GM23338 (cell line): ENCODE measurements at regions not wholly inside any gene's neighbourhood (a gene's known extent, or its start where the extent isn't known, plus 50 kb on each side); places are given as distances from the start of the nearest gene placed in this dataset.
"Not testable (repeated sequence)": the region's sequence is repeated elsewhere in the genome, so short reads cannot be mapped to it uniquely, and the experiment has no call there.

Source experiments
- ATAC-seq: fragments of 200-7000 bp; cut with Tn5 transposase; 3 replicates; pipeline ENCODE4 v1.9.1; 2020
- DNase-seq: peaks from one replicate; pipeline ENCODE4 v3.0.0-alpha.2; 2015; ENCODE audit warnings: low spot score
- H2AFZ ChIP-seq: fragments of 200-600 bp; sonication (generic); 2 replicates; pipeline ENCODE4 v1.8.0; 2016; ENCODE audit warnings: antibody characterized with exemption, mild to moderate bottlenecking, moderate library complexity
- H3F3A ChIP-seq: fragments of 200-600 bp; sonication (generic); replicated peaks from 2 replicates; pipeline ENCODE4 v1.8.0; 2017; ENCODE audit warnings: antibody characterized with exemption, mixed run types, low read depth
- H3K27ac ChIP-seq: fragments of 200-600 bp; sonication (generic); 2 replicates; pipeline ENCODE4 v1.6.1; 2016; ENCODE audit warnings: low read depth
- H3K27me3 ChIP-seq: fragments of 200-600 bp; sonication (generic); 2 replicates; pipeline ENCODE4 v1.8.0; 2016; ENCODE audit warnings: mild to moderate bottlenecking, mixed run types, moderate library complexity; ENCODE audit not compliant: insufficient read depth
- H3K36me3 ChIP-seq: fragments of 200-600 bp; sonication (generic); 2 replicates; pipeline ENCODE4 v1.8.0; 2016; ENCODE audit warnings: mild to moderate bottlenecking; ENCODE audit not compliant: insufficient read depth
- H3K4me1 ChIP-seq: fragments of 200-600 bp; sonication (generic); 2 replicates; pipeline ENCODE4 v1.8.0; 2016; ENCODE audit warnings: mild to moderate bottlenecking, moderate library complexity; ENCODE audit not compliant: insufficient read depth
- H3K4me2 ChIP-seq: fragments of 200-600 bp; sonication (generic); 2 replicates; pipeline ENCODE4 v1.7.1; 2017; ENCODE audit warnings: mixed run types
- H3K4me3 ChIP-seq: fragments of 200-600 bp; sonication (generic); 2 replicates; pipeline ENCODE4 v1.6.1; 2016; ENCODE audit warnings: mixed run types
- H3K79me2 ChIP-seq: fragments of 200-600 bp; sonication (generic); replicated peaks from 2 replicates; pipeline ENCODE4 v1.8.0; 2017; ENCODE audit warnings: mild to moderate bottlenecking; ENCODE audit not compliant: insufficient read depth
- H3K9me2 ChIP-seq: fragments of 200-600 bp; sonication (generic); 2 replicates; pipeline ENCODE4 v1.8.0; 2017; ENCODE audit not compliant: insufficient read depth
- H4K20me1 ChIP-seq: fragments of 200-600 bp; sonication (generic); replicated peaks from 2 replicates; pipeline ENCODE4 v1.8.0; 2017; ENCODE audit warnings: mild to moderate bottlenecking; ENCODE audit not compliant: insufficient read depth
- H3K27ac Mint-ChIP-seq: 2 replicates; pipeline ENCODE4 v1.8.0; 2020; ENCODE audit warnings: inconsistent platforms, mild to moderate bottlenecking, moderate library complexity, mixed read lengths
- H3K27me3 Mint-ChIP-seq: 3 replicates; pipeline ENCODE4 v1.8.0; 2022; ENCODE audit warnings: low read depth, mild to moderate bottlenecking, moderate library complexity, mixed read lengths, inconsistent platforms; ENCODE audit not compliant: insufficient read depth, poor library complexity
- H3K36me3 Mint-ChIP-seq: 3 replicates; pipeline ENCODE4 v1.8.0; 2021; ENCODE audit warnings: low read depth, mild to moderate bottlenecking, inconsistent platforms, moderate library complexity, mixed read lengths
- H3K4me1 Mint-ChIP-seq: 3 replicates; pipeline ENCODE4 v1.8.0; 2020; ENCODE audit warnings: mild to moderate bottlenecking, inconsistent platforms, mixed read lengths
- H3K4me3 Mint-ChIP-seq: 3 replicates; pipeline ENCODE4 v1.8.0; 2021; ENCODE audit warnings: moderate library complexity, mild to moderate bottlenecking, inconsistent platforms, mixed read lengths
- H3K9me3 Mint-ChIP-seq: 3 replicates; pipeline ENCODE4 v1.8.0; 2020; ENCODE audit warnings: moderate library complexity, mild to moderate bottlenecking, inconsistent platforms, mixed read lengths
- CREB1 ChIP-seq: fragments of 250-450 bp; sonication (Bioruptor Pico); IDR thresholded peaks from 2 replicates; pipeline ENCODE4 v1.5.0; 2020; ENCODE audit warnings: low read depth, mild to moderate bottlenecking, moderate library complexity
- EZH2 ChIP-seq: fragments of 200-600 bp; sonication (generic); IDR thresholded peaks from one replicate; pipeline ENCODE4 v1.8.0; 2017; ENCODE audit warnings: antibody characterized with exemption, mild to moderate bottlenecking, low read depth; ENCODE audit not compliant: unreplicated experiment
- NANOG ChIP-seq: IDR thresholded peaks from 2 replicates; pipeline ENCODE4 v1.6.1; 2016; ENCODE audit warnings: antibody characterized with exemption, borderline replicate concordance
- POLR2AphosphoS5 ChIP-seq: IDR thresholded peaks from 2 replicates; pipeline ENCODE4 v1.6.1; 2016; ENCODE audit warnings: antibody characterized with exemption, low read depth
- STAT1 ChIP-seq: IDR thresholded peaks from one replicate; pipeline ENCODE4 v1.6.1; 2016; ENCODE audit warnings: antibody characterized with exemption; ENCODE audit not compliant: unreplicated experiment
- ZNF114 ChIP-seq: fragments of 250-450 bp; sonication (Bioruptor Pico); IDR thresholded peaks from 2 replicates; pipeline ENCODE4 v1.5.0; 2020; ENCODE audit warnings: mild to moderate bottlenecking, moderate library complexity
- ZNF331 ChIP-seq: fragments of 250-450 bp; sonication (Bioruptor Pico); IDR thresholded peaks from 2 replicates; pipeline ENCODE4 v1.5.0; 2020; ENCODE audit warnings: low read depth, mild to moderate bottlenecking, moderate library complexity
- TF ChIP-seq, protein P1 (sequence below): IDR thresholded peaks from 2 replicates; pipeline ENCODE4 v1.6.1; 2016; ENCODE audit warnings: antibody characterized with exemption

DNA sequence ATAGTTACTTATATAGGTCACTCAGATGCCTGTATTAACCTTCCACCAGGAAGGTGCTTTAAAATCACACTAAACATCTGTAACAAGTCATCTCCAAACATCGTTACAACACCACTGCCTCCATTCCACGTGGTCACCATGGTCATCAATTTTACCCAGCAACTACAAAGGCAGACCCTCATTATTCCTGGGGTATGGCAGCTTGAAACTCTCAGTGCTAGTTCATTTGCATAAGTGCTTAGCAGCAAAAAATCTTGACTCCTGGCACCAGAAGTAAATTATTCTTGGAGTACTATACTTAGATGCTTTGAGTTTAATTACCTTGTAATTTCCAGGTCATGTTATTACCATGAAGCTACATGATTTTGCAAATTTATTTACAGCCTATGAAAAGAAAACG lies 250.6 kb downstream of the KBTBD8 start (continued):
- TF ChIP-seq ZNF331, result no peak

DNA sequence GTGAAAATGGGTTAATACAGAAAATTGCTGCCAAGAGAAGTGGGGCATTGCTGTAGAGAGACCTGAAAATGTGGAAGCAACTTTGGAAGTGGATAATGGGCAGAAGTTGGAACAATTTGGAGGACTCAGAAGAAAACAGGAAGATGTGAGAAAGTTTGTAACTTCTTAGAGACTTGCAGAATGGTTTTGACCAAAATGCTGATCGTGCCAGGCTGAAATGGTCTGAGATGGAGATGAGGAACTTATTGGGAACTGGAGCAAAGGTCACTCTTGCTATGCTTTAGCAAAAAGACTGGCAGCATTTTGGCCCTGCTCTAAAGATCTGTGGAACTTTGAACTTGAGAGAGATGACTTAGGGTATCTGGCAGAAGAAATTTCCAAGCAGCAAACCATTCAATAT lies 254.8 kb downstream of the KBTBD8 start:
- not testable (repeated sequence) for H2AFZ ChIP-seq, H3K27me3 ChIP-seq, H3F3A ChIP-seq, H3K4me3 Mint-ChIP-seq, H3K4me1 ChIP-seq, H3K36me3 Mint-ChIP-seq, H3K27me3 Mint-ChIP-seq, H3K36me3 ChIP-seq, H3K79me2 ChIP-seq, DNase-seq, H4K20me1 ChIP-seq, H3K4me2 ChIP-seq, H3K4me1 Mint-ChIP-seq, ATAC-seq, H3K27ac ChIP-seq, H3K4me3 ChIP-seq, H3K27ac Mint-ChIP-seq, H3K9me2 ChIP-seq
- H3K9me3 Mint-ChIP-seq, result peaks cover 35% of the 10 kb centered on the region

DNA sequence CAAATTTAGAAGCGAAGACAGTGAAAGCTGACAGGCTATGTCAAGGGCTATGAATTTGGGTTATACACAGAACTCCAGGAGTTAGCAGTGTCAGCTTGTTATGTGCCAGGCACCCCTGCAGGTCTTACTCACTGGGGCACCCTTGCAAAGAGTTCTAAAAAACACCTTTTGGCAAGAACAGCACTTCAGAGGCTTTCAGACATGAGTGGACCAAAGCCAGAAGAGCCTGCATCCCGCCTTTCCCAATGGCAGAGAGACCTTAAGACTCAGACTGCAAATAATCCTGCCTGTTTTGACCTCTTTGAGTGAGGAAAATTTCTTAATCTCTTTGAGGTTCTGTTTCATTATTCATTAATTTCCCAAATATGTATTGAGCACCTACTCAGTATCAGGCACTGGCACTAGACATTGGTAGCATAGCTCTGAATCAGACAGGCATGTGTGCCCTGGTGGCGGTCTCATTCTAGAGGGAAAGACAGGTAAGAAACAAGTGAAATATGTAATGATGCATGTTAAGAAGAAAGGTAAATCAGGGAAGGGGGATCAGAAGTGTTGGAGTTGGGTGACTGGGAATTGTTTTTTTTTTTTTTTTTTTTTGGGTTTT lies 280.0 kb downstream of the KBTBD8 start:
- Histone ChIP-seq H2AFZ (no peak overlapping the region), H3K4me1 (no peaks in the 10 kb centered on the region), H3K36me3 (no peaks in the 10 kb centered on the region), H3F3A (no peaks in the 10 kb centered on the region), H3K4me2 (no peak overlapping the region), H3K27me3 (no peaks in the 10 kb centered on the region), H4K20me1 (no peaks in the 10 kb centered on the region), H3K79me2 (no peaks in the 10 kb centered on the region), H3K9me2 (no peaks in the 10 kb centered on the region), H3K4me3 (no peak overlapping the region), H3K27ac (no peak overlapping the region)
- Mint-ChIP-seq H3K27ac (no peak overlapping the region), H3K27me3 (no peaks in the 10 kb centered on the region), H3K4me3 (no peak overlapping the region), H3K9me3 (no peaks in the 10 kb centered on the region; the same call in 1 of the 3 replicates), H3K36me3 (no peaks in the 10 kb centered on the region), H3K4me1 (no peaks in the 10 kb centered on the region)
- TF ChIP-seq POLR2AphosphoS5 (no peak), ZNF331 (no peak), ZNF114 (CRISPR knock-in tag) (no peak), STAT1 (no peak)
- DNase-seq (no peak), ATAC-seq (no peak)

DNA sequence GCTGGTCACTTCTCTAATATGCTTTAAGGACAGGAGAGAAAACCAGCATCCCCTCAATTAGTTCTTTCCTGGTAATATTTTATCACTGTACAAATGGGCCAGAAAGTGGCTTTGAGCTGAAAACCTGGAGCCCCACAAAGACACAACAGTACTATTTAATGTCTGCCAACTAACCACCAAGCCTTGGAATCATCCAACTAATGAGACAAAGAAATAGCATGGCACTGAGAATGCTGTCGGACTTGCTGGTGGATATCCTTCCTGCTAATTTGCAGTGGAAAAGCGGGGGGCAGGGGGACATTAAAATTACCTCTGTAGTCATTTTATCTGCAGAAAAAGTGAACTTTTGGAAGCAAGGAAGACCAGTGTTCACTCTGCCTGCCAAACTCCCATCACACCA lies 288.5 kb downstream of the KBTBD8 start:
- peaks cover 9% of the 10 kb centered on the region for H3K9me2 ChIP-seq
- H3K36me3 Mint-ChIP-seq, result no peaks in the 10 kb centered on the region
- no peaks in the 10 kb centered on the region for H3K4me1 ChIP-seq
- H3K4me3 ChIP-seq, result no peak overlapping the region
- no peak for TF ChIP-seq EZH2
- no peak for TF ChIP-seq NANOG
- no peak for TF ChIP-seq CREB1
- TF ChIP-seq, protein P1, sequence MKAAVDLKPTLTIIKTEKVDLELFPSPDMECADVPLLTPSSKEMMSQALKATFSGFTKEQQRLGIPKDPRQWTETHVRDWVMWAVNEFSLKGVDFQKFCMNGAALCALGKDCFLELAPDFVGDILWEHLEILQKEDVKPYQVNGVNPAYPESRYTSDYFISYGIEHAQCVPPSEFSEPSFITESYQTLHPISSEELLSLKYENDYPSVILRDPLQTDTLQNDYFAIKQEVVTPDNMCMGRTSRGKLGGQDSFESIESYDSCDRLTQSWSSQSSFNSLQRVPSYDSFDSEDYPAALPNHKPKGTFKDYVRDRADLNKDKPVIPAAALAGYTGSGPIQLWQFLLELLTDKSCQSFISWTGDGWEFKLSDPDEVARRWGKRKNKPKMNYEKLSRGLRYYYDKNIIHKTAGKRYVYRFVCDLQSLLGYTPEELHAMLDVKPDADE, result no peak
- no peak for TF ChIP-seq ZNF331
- peaks cover 2% of the 10 kb centered on the region for H3K27me3 Mint-ChIP-seq
- DNase-seq (no peak), ATAC-seq (no peak)
- no peaks in the 10 kb centered on the region; the same call in 2 of the 3 replicates for H3K9me3 Mint-ChIP-seq
- H3F3A ChIP-seq, result no peaks in the 10 kb centered on the region
- no peaks in the 10 kb centered on the region for H3K4me1 Mint-ChIP-seq
- no peak overlapping the region; the same call in 1 of the 2 replicates for H2AFZ ChIP-seq
- no peak overlapping the region for H3K27ac Mint-ChIP-seq
- no peaks in the 10 kb centered on the region for H3K79me2 ChIP-seq
- H3K36me3 ChIP-seq, result no peaks in the 10 kb centered on the region
- H3K4me2 ChIP-seq, result no peak overlapping the region
- H4K20me1 ChIP-seq, result no peaks in the 10 kb centered on the region
- no peak overlapping the region for H3K4me3 Mint-ChIP-seq
- H3K27ac ChIP-seq, result no peak overlapping the region
- H3K27me3 ChIP-seq, result no peaks in the 10 kb centered on the region
